Urothelium cell line (cell line): ENCODE measurements at regions not wholly inside any gene's neighbourhood (a gene's known extent, or its start where the extent isn't known, plus 50 kb on each side); places are given as distances from the start of the nearest gene placed in this dataset.

Source experiments
- DNase-seq: peaks from one replicate; pipeline ENCODE4 v3.0.0; 2011; ENCODE audit warnings: low spot score, mixed read lengths
- FAIRE-seq: peaks from 2 replicates; lab custom pipeline; 2011; peaks lifted over from hg19 to GRCh38; lab: Jason Lieb, UNC

GRCh38 chr16:74045513-74045912 lies 251.1 kb upstream of the PSMD7 start:
- no peak for FAIRE-seq
- DNase-seq: no peak

GRCh38 chr16:74035816-74036215 lies 260.8 kb upstream of the PSMD7 start:
- DNase-seq (peak; percentile 57), FAIRE-seq (no peak)

GRCh38 chr16:74034862-74035261 lies 261.8 kb upstream of the PSMD7 start:
- FAIRE-seq (no peak), DNase-seq (peak; percentile 36)

GRCh38 chr16:74034200-74034599 lies 262.4 kb upstream of the PSMD7 start:
- FAIRE-seq (no peak), DNase-seq (no peak)

GRCh38 chr16:74033441-74033995 lies 263.1 kb upstream of the PSMD7 start:
- DNase-seq (no peak), FAIRE-seq (no peak)

- DNase-seq (no peak), FAIRE-seq (no peak)
Measured at GRCh38 chr16:74031551-74031950, 265.1 kb upstream of the PSMD7 start.

GRCh38 chr16:74030000-74030706 lies 266.5 kb upstream of the PSMD7 start:
- FAIRE-seq (no peak), DNase-seq (no peak)

GRCh38 chr16:74029115-74029792 lies 267.4 kb upstream of the PSMD7 start:
- DNase-seq (no peak), FAIRE-seq (no peak)

- no peak for FAIRE-seq
- DNase-seq: no peak
Measured at GRCh38 chr16:74026373-74027281, 270.0 kb upstream of the PSMD7 start.

- FAIRE-seq (no peak), DNase-seq (no peak)
Measured at GRCh38 chr16:74024953-74025352, 271.7 kb upstream of the PSMD7 start.

- DNase-seq (no peak), FAIRE-seq (no peak)
Measured at GRCh38 chr16:74020095-74020670, 276.4 kb upstream of the PSMD7 start.

GRCh38 chr16:74019612-74020011 lies 277.0 kb upstream of the PSMD7 start:
- FAIRE-seq (no peak), DNase-seq (no peak)

GRCh38 chr16:74015953-74016352 lies 280.7 kb upstream of the PSMD7 start:
- no peak for FAIRE-seq
- no peak for DNase-seq

GRCh38 chr16:73998707-73999106 lies 297.9 kb upstream of the PSMD7 start:
- FAIRE-seq: no peak
- no peak for DNase-seq

GRCh38 chr16:73997971-73998370 lies 298.6 kb upstream of the PSMD7 start:
- no peak for DNase-seq
- FAIRE-seq: no peak

GRCh38 chr16:73997340-73997711 lies 299.3 kb upstream of the PSMD7 start:
- FAIRE-seq: no peak
- DNase-seq: no peak

- FAIRE-seq (no peak), DNase-seq (no peak)
Measured at GRCh38 chr16:73996624-73997339, 299.8 kb upstream of the PSMD7 start.

GRCh38 chr16:73993878-73994277 lies 302.7 kb upstream of the PSMD7 start:
- no peak for FAIRE-seq

GRCh38 chr16:73978407-73978784 lies 318.2 kb upstream of the PSMD7 start:
- no peak for DNase-seq
- no peak for FAIRE-seq

More at GRCh38 chr16:73993878-73994277, 302.7 kb upstream of the PSMD7 start:
- no peak for DNase-seq

GRCh38 chr16:73976644-73977043 lies 320.0 kb upstream of the PSMD7 start:
- DNase-seq (no peak), FAIRE-seq (no peak)
